ENCODE measurements at regions not wholly inside any gene's neighbourhood (a gene's known extent, or its start where the extent isn't known, plus 50 kb on each side); places are given as distances from the start of the nearest gene placed in this dataset.

- TF ChIP-seq CTCF (IDR thresholded peaks at IDR 0.05 in 2 of 3, conservative IDR thresholded peaks at IDR 0.05 in 1 of 3; ENCODE audit: insufficient read depth in 2 of 3, low read depth in 1 of 3, low read length in 3 of 3) (no peak), ZNF586 (CRISPR knock-in tag; conservative IDR thresholded peaks at IDR 0.05) (no peak)
These were observed 55.0 kb upstream of the FNDC3A start for GRCh38 chr13:48920730-48921129.

Data from K562 (cell line).